ENCODE measurements at regions not wholly inside any gene's neighbourhood (a gene's known extent, or its start where the extent isn't known, plus 50 kb on each side); places are given as distances from the start of the nearest gene placed in this dataset.
"Not testable (repeated sequence)": the region's sequence is repeated elsewhere in the genome, so short reads cannot be mapped to it uniquely, and the experiment has no call there.

GRCh38 chr9:42974725-42975124 is 791.3 kb downstream of the SPATA31A6 start:
- not testable (repeated sequence) for H3K27ac ChIP-seq; H3F3A ChIP-seq (ENCODE audit: low read depth); H3K4me1 ChIP-seq; H3K27ac Mint-ChIP-seq; H3K9ac ChIP-seq; H3K79me2 ChIP-seq (ENCODE audit: low read depth); H4K20me1 ChIP-seq (ENCODE audit: low read depth); H3K4me1 Mint-ChIP-seq; H3K36me3 ChIP-seq; H3K4me2 ChIP-seq; H2AFZ ChIP-seq (replicated peaks); H3K36me3 Mint-ChIP-seq; H3K27me3 ChIP-seq; H3K4me3 ChIP-seq; H3K9me3 Mint-ChIP-seq; H3K27me3 Mint-ChIP-seq (ENCODE audit: insufficient read depth, low read depth); H3K4me3 Mint-ChIP-seq; H3K9me3 ChIP-seq (ENCODE audit: low read depth)
- peak; percentile 26 for DNase-seq (ENCODE audit: low spot score)
- TF ChIP-seq CTCF (IDR thresholded peaks at IDR 0.05): peak; percentile 33

GRCh38 chr9:42984761-42985160 is 801.3 kb downstream of the SPATA31A6 start:
- not testable (repeated sequence) for H3K4me2 ChIP-seq; H2AFZ ChIP-seq (replicated peaks); H3K27me3 ChIP-seq; H3K27ac Mint-ChIP-seq; H3K27me3 Mint-ChIP-seq (ENCODE audit: insufficient read depth, low read depth); H3K79me2 ChIP-seq (ENCODE audit: low read depth); H3K36me3 ChIP-seq; H3K4me3 ChIP-seq; H3K4me3 Mint-ChIP-seq; H3K27ac ChIP-seq; H3K4me1 ChIP-seq; H3F3A ChIP-seq (ENCODE audit: low read depth); H3K9ac ChIP-seq; DNase-seq (ENCODE audit: low spot score); H4K20me1 ChIP-seq (ENCODE audit: low read depth); H3K4me1 Mint-ChIP-seq; H3K36me3 Mint-ChIP-seq; H3K9me3 ChIP-seq (ENCODE audit: low read depth); H3K9me3 Mint-ChIP-seq
